Breast epithelium (tissue), 4 donors: ENCODE measurements at regions not wholly inside any gene's neighbourhood (a gene's known extent, or its start where the extent isn't known, plus 50 kb on each side); places are given as distances from the start of the nearest gene placed in this dataset.

Source experiments
- DNase-seq, 2 donors: peaks; one replicate each; pipeline ENCODE4 v3.0.0-alpha.2; 2019; ENCODE audit warnings: low spot score in 2 of 2
- H3K27ac ChIP-seq, 2 donors: fragments of 200-600 bp; sonication (generic) in 1 of 2; one replicate each; pipeline ENCODE4 v1.5.1; 2016 to 2019; ENCODE audit warnings: mild to moderate bottlenecking in 1 of 2
- H3K27me3 ChIP-seq, 2 donors: fragments of 200-600 bp; sonication (generic) in 1 of 2; one replicate each; pipeline versions ENCODE4 v1.5.1 to v1.6.0; 2017 to 2019; ENCODE audit warnings: control low read depth in 1 of 2, mild to moderate bottlenecking in 1 of 2
- H3K36me3 ChIP-seq: fragments of 200-600 bp; one replicate; pipeline ENCODE4 v1.5.1; 2019
- H3K4me1 ChIP-seq, 2 donors: fragments of 200-600 bp; sonication (generic); one replicate each; pipeline ENCODE4 v1.5.1; 2016 to 2019; ENCODE audit warnings: control low read depth in 1 of 2
- H3K4me3 ChIP-seq, 3 donors: fragments of 200-600 bp; sonication (generic); 1 replicate in 2 of 3; 2 replicates in 1 of 3; pipeline ENCODE4 v1.5.1; 2016 to 2019; ENCODE audit warnings: mild to moderate bottlenecking in 3 of 3, moderate library complexity in 2 of 3
- H3K9me3 ChIP-seq, 2 donors: fragments of 200-600 bp; sonication (generic) in 1 of 2; one replicate each; pipeline ENCODE4 v1.5.1; 2016 to 2019; ENCODE audit warnings: control low read depth in 1 of 2
- CTCF ChIP-seq, 3 donors: fragments of 450-650 bp; IDR thresholded peaks; one replicate each; pipeline ENCODE4 v1.5.1; 2016 to 2017; ENCODE audit warnings: antibody characterized with exemption in 3 of 3, mild to moderate bottlenecking in 3 of 3, moderate library complexity in 3 of 3
- POLR2A ChIP-seq: fragments of 450-650 bp; IDR thresholded peaks from one replicate; pipeline ENCODE4 v1.6.1; 2016; ENCODE audit warnings: antibody characterized with exemption, mild to moderate bottlenecking, moderate library complexity
- POLR2AphosphoS5 ChIP-seq, 3 donors: sonication (generic); formaldehyde crosslinking; IDR thresholded peaks; one replicate each; pipeline ENCODE4 v1.6.1; 2017; ENCODE audit warnings: antibody characterized with exemption in 3 of 3
- intact Hi-C: fragments of 100-400 bp; cut with DNase I; formaldehyde crosslinking; loops from one replicate; pipeline ENCODE4 v1.15.1; 2023; ENCODE audit warnings: low total_unique reads

GRCh38 chr3:159817126-159817525 lies 171.5 kb upstream of the IL12A start:
- Histone ChIP-seq H3K27me3 (no peaks in the 10 kb centered on the region), H3K4me1 (peaks cover 0 to 9% of the 10 kb centered on the region in 2 donors), H3K27ac (no peak overlapping the region), H3K36me3 (no peaks in the 10 kb centered on the region), H3K4me3 (no peak overlapping the region), H3K9me3 (no peaks in the 10 kb centered on the region)
- TF ChIP-seq POLR2AphosphoS5 (IDR thresholded peaks at IDR 0.05), result no peak
- no peak for TF ChIP-seq POLR2A
- no peak for TF ChIP-seq CTCF (IDR thresholded peaks at IDR 0.05)
- intact Hi-C loops, result no loop called here
- no peak for DNase-seq

GRCh38 chr3:159817571-159817970 lies 171.1 kb upstream of the IL12A start:
- DNase-seq, result no peak
- H3K27me3 ChIP-seq, result no peaks in the 10 kb centered on the region
- TF ChIP-seq CTCF (IDR thresholded peaks at IDR 0.05) (no peak), POLR2A (no peak), POLR2AphosphoS5 (IDR thresholded peaks at IDR 0.05) (no peak)
- H3K36me3 ChIP-seq, result no peaks in the 10 kb centered on the region
- no peak overlapping the region for H3K4me3 ChIP-seq
- no peak overlapping the region for H3K27ac ChIP-seq
- H3K9me3 ChIP-seq, result no peaks in the 10 kb centered on the region
- H3K4me1 ChIP-seq, result peaks cover 0 to 9% of the 10 kb centered on the region in 2 donors
- intact Hi-C loops, result no loop called here

GRCh38 chr3:159818399-159818798 lies 170.2 kb upstream of the IL12A start:
- intact Hi-C loops, result no loop called here

GRCh38 chr3:159818997-159819500 lies 169.6 kb upstream of the IL12A start:
- H3K27ac ChIP-seq, result no peak overlapping the region
- no peak for TF ChIP-seq CTCF (IDR thresholded peaks at IDR 0.05)
- TF ChIP-seq POLR2AphosphoS5 (IDR thresholded peaks at IDR 0.05), result no peak
- TF ChIP-seq POLR2A, result no peak
- no peak overlapping the region for H3K4me3 ChIP-seq
- H3K27me3 ChIP-seq, result no peaks in the 10 kb centered on the region
- no peaks in the 10 kb centered on the region for H3K9me3 ChIP-seq
- no peak for DNase-seq
- intact Hi-C loops, result no loop called here
- no peaks in the 10 kb centered on the region for H3K36me3 ChIP-seq
- peaks cover 0 to 5% of the 10 kb centered on the region in 2 donors for H3K4me1 ChIP-seq

More at GRCh38 chr3:159818399-159818798, 170.2 kb upstream of the IL12A start:
- Histone ChIP-seq H3K4me3 (no peak overlapping the region), H3K4me1 (peaks cover 0 to 9% of the 10 kb centered on the region in 2 donors), H3K27me3 (no peaks in the 10 kb centered on the region), H3K36me3 (no peaks in the 10 kb centered on the region), H3K27ac (no peak overlapping the region), H3K9me3 (no peaks in the 10 kb centered on the region)
- DNase-seq, result no peak
- TF ChIP-seq POLR2AphosphoS5 (IDR thresholded peaks at IDR 0.05) (no peak), POLR2A (no peak), CTCF (IDR thresholded peaks at IDR 0.05) (no peak)

GRCh38 chr3:159819676-159820075 lies 169.0 kb upstream of the IL12A start:
- H3K9me3 ChIP-seq, result no peaks in the 10 kb centered on the region
- H3K4me3 ChIP-seq, result no peak overlapping the region
- H3K27ac ChIP-seq, result no peak overlapping the region
- H3K27me3 ChIP-seq, result no peaks in the 10 kb centered on the region
- intact Hi-C loops, result no loop called here
- no peak for TF ChIP-seq POLR2A
- no peak for TF ChIP-seq CTCF (IDR thresholded peaks at IDR 0.05)
- TF ChIP-seq POLR2AphosphoS5 (IDR thresholded peaks at IDR 0.05), result no peak
- H3K36me3 ChIP-seq, result no peaks in the 10 kb centered on the region
- DNase-seq, result no peak
- H3K4me1 ChIP-seq, result no peaks in the 10 kb centered on the region
